Neuronal stem cell (in vitro differentiated cells): ENCODE measurements at regions not wholly inside any gene's neighbourhood (a gene's known extent, or its start where the extent isn't known, plus 50 kb on each side); places are given as distances from the start of the nearest gene placed in this dataset.

ENCODE experiments used
- DNase-seq: peaks from one replicate; pipeline ENCODE4 v3.0.0-alpha.2; 2013; ENCODE audit warnings: low spot score
- H2AFZ ChIP-seq: one replicate; pipeline ENCODE4 v1.6.1; 2013; ENCODE audit warnings: mild to moderate bottlenecking, low read length, inconsistent platforms
- H2AK5ac ChIP-seq: 2 replicates; pipeline ENCODE4 v1.6.1; 2013; ENCODE audit warnings: low read depth, mild to moderate bottlenecking, inconsistent platforms, low read length, moderate library complexity, mixed read lengths
- H2BK120ac ChIP-seq: 2 replicates; pipeline ENCODE4 v1.6.1; 2013; ENCODE audit warnings: low read depth, mild to moderate bottlenecking, inconsistent platforms, low read length, moderate library complexity, mixed read lengths
- H2BK12ac ChIP-seq: one replicate; pipeline ENCODE4 v1.6.1; 2013; ENCODE audit warnings: low read length, inconsistent platforms
- H2BK15ac ChIP-seq: 2 replicates; pipeline ENCODE4 v1.6.1; 2013; ENCODE audit warnings: mild to moderate bottlenecking, low read length, inconsistent platforms, mixed read lengths
- H2BK5ac ChIP-seq: one replicate; pipeline ENCODE4 v1.6.1; 2013; ENCODE audit warnings: inconsistent platforms, mild to moderate bottlenecking, low read length, moderate library complexity
- H3K14ac ChIP-seq: one replicate; pipeline ENCODE4 v1.6.1; 2013; ENCODE audit warnings: low read length, inconsistent platforms
- H3K18ac ChIP-seq: 2 replicates; pipeline ENCODE4 v1.6.1; 2013; ENCODE audit warnings: low read length, inconsistent platforms
- H3K23ac ChIP-seq: 2 replicates; pipeline ENCODE4 v1.6.1; 2013; ENCODE audit warnings: low read depth, mild to moderate bottlenecking, mixed read lengths, low read length, inconsistent platforms; ENCODE audit not compliant: poor library complexity
- H3K27ac ChIP-seq: replicated peaks from 3 replicates; pipeline ENCODE4 v1.5.1; 2013; ENCODE audit warnings: low read length, inconsistent platforms
- H3K27me3 ChIP-seq, 3 experiments: 2 replicates each; pipeline ENCODE4 v1.6.1; 2013; ENCODE audit warnings: low read length in 3 of 3, mild to moderate bottlenecking in 2 of 3, inconsistent platforms in 1 of 3, low read depth in 1 of 3, mixed read lengths in 1 of 3, moderate library complexity in 1 of 3; ENCODE audit not compliant: control insufficient read depth in 3 of 3, insufficient read depth in 3 of 3
- H3K36me3 ChIP-seq, 2 donors: replicated peaks in 1 of 2; 2 replicates each; pipeline ENCODE4 v1.6.1; 2013; ENCODE audit warnings: low read length in 2 of 2; ENCODE audit not compliant: control insufficient read depth in 2 of 2, insufficient read depth in 2 of 2
- H3K4ac ChIP-seq: 2 replicates; pipeline ENCODE4 v1.6.1; 2013; ENCODE audit warnings: inconsistent platforms, mild to moderate bottlenecking, low read length, moderate library complexity
- H3K4me1 ChIP-seq, 2 donors: 1 replicate in 1 of 2; 2 replicates in 1 of 2; pipeline ENCODE4 v1.6.1; 2013; ENCODE audit warnings: low read length in 2 of 2, low read depth in 1 of 2; ENCODE audit not compliant: control insufficient read depth in 2 of 2, insufficient read depth in 1 of 2
- H3K4me2 ChIP-seq: one replicate; pipeline ENCODE4 v1.6.1; 2013; ENCODE audit warnings: mild to moderate bottlenecking, low read length, inconsistent platforms; ENCODE audit not compliant: insufficient read depth, poor library complexity, severe bottlenecking
- H3K4me3 ChIP-seq, 2 donors: 2 replicates each; pipeline ENCODE4 v1.5.1; 2013; ENCODE audit warnings: low read length in 2 of 2, mild to moderate bottlenecking in 2 of 2, inconsistent platforms in 1 of 2, moderate library complexity in 1 of 2
- H3K79me1 ChIP-seq: one replicate; pipeline ENCODE4 v1.6.1; 2013; ENCODE audit warnings: low read depth, mild to moderate bottlenecking, inconsistent platforms, low read length, moderate library complexity
- H3K9ac ChIP-seq: one replicate; pipeline ENCODE4 v1.6.1; 2013; ENCODE audit warnings: mild to moderate bottlenecking, low read depth, low read length, inconsistent platforms; ENCODE audit not compliant: poor library complexity
- H3K9me3 ChIP-seq, 2 donors: replicated peaks in 1 of 2; 2 replicates each; pipeline versions ENCODE3 to v1.6.1; 2013; ENCODE audit warnings: low read length in 2 of 2, mild to moderate bottlenecking in 2 of 2, inconsistent platforms in 1 of 2, low read depth in 1 of 2, mixed read lengths in 1 of 2, moderate library complexity in 1 of 2; ENCODE audit not compliant: control insufficient read depth in 2 of 2, insufficient read depth in 1 of 2
- H4K8ac ChIP-seq: one replicate; pipeline ENCODE4 v1.6.1; 2013; ENCODE audit warnings: low read depth, mild to moderate bottlenecking, inconsistent platforms, low read length, moderate library complexity
- H4K91ac ChIP-seq: one replicate; pipeline ENCODE4 v1.6.1; 2013; ENCODE audit warnings: low read length, low read depth, mild to moderate bottlenecking, inconsistent platforms; ENCODE audit not compliant: poor library complexity
- WGBS, 2 donors: extraction: QIAGEN DNeasy Blood & Tissue Kit; methylation state at CpG; one replicate each; pipeline ENCODE4 v1.1.7; 2013; ENCODE audit warnings: missing lambda C conversion rate in 2 of 2, mixed read lengths in 1 of 2; ENCODE audit not compliant: insufficient read length in 2 of 2, insufficient replicate concordance in 1 of 2; ENCODE audit errors: extremely low coverage in 2 of 2; 5-methylcytosine and 5-hydroxymethylcytosine counted together

- Histone ChIP-seq H3K27ac (no peak overlapping the region), H2BK120ac (no peak overlapping the region), H3K9me3 (peaks cover 0 to 8% of the 10 kb centered on the region in 2 donors), H2AK5ac (no peak overlapping the region), H4K8ac (no peak overlapping the region), H3K14ac (no peak overlapping the region), H2BK12ac (no peak overlapping the region), H3K27me3 (no peaks in the 10 kb centered on the region), H3K79me1 (no peaks in the 10 kb centered on the region), H4K91ac (no peak overlapping the region), H3K36me3 (no peaks in the 10 kb centered on the region), H2BK5ac (no peak overlapping the region), H2AFZ (no peak overlapping the region), H2BK15ac (no peak overlapping the region), H3K18ac (no peak overlapping the region), H3K4me1 (no peaks in the 10 kb centered on the region), H3K4ac (no peak overlapping the region), H3K9ac (no peak overlapping the region), H3K23ac (no peak overlapping the region), H3K4me2 (no peak overlapping the region), H3K4me3 (no peak overlapping the region)
- WGBS, 2 donors = no CpG with 5 or more reads among the region's 2 CpGs
- no peak for DNase-seq
These were observed 374.0 kb downstream of the HDGFL1 start for GRCh38 chr6:22943327-22943726.

- Histone ChIP-seq H4K91ac (no peak overlapping the region), H3K4me1 (no peaks in the 10 kb centered on the region), H3K4me2 (no peak overlapping the region), H3K27ac (no peak overlapping the region), H3K4ac (no peak overlapping the region), H3K9ac (no peak overlapping the region), H3K23ac (no peak overlapping the region), H4K8ac (no peak overlapping the region), H2BK120ac (no peak overlapping the region), H3K9me3 (peaks cover 2 to 6% of the 10 kb centered on the region in 2 donors), H3K79me1 (no peaks in the 10 kb centered on the region), H3K36me3 (no peaks in the 10 kb centered on the region), H2AK5ac (no peak overlapping the region), H2AFZ (no peak overlapping the region), H2BK15ac (no peak overlapping the region), H3K27me3 (no peaks in the 10 kb centered on the region), H3K14ac (no peak overlapping the region), H2BK12ac (no peak overlapping the region), H3K18ac (no peak overlapping the region), H3K4me3 (no peak overlapping the region), H2BK5ac (no peak overlapping the region)
- DNase-seq = no peak
- WGBS, 2 donors = no CpG with 5 or more reads among the region's 1 CpG
These were observed 380.6 kb downstream of the HDGFL1 start for GRCh38 chr6:22949967-22950366.

GRCh38 chr6:22952097-22952496 lies 382.7 kb downstream of the HDGFL1 start:
- Histone ChIP-seq H3K27ac (no peak overlapping the region), H2BK12ac (no peak overlapping the region)
- WGBS, 2 donors = no CpG with 5 or more reads among the region's 4 CpGs

GRCh38 chr6:22954749-22955385 lies 385.5 kb downstream of the HDGFL1 start:
- no peak overlapping the region for H3K9ac ChIP-seq
- H3K4me3 ChIP-seq = no peak overlapping the region
- no peak overlapping the region for H4K91ac ChIP-seq
- WGBS, 2 donors = no CpG with 5 or more reads among the region's 5 CpGs
- H3K36me3 ChIP-seq = no peaks in the 10 kb centered on the region
- H3K9me3 ChIP-seq = peaks cover 0 to 5% of the 10 kb centered on the region in 2 donors
- no peak overlapping the region for H2AK5ac ChIP-seq
- no peak overlapping the region for H2BK12ac ChIP-seq
- H2AFZ ChIP-seq = peak overlapping the region; percentile 62
- H3K18ac ChIP-seq = no peak overlapping the region
- H3K4ac ChIP-seq = no peak overlapping the region
- H3K79me1 ChIP-seq = no peaks in the 10 kb centered on the region
- no peak overlapping the region for H3K27ac ChIP-seq
- no peak overlapping the region for H3K14ac ChIP-seq
- H3K4me1 ChIP-seq = no peaks in the 10 kb centered on the region
- no peak overlapping the region for H2BK5ac ChIP-seq
- H3K27me3 ChIP-seq = no peaks in the 10 kb centered on the region
- no peak overlapping the region for H2BK120ac ChIP-seq
- no peak overlapping the region for H4K8ac ChIP-seq
- no peak overlapping the region for H3K4me2 ChIP-seq
- no peak overlapping the region for H3K23ac ChIP-seq
- DNase-seq = no peak
- H2BK15ac ChIP-seq = no peak overlapping the region

More at GRCh38 chr6:22952097-22952496, 382.7 kb downstream of the HDGFL1 start:
- H3K18ac ChIP-seq = no peak overlapping the region
- no peak overlapping the region for H2BK15ac ChIP-seq
- no peaks in the 10 kb centered on the region for H3K4me1 ChIP-seq
- H3K4ac ChIP-seq = no peak overlapping the region
- no peak overlapping the region for H4K91ac ChIP-seq
- DNase-seq = no peak
- peaks cover 2 to 3% of the 10 kb centered on the region in 2 donors for H3K9me3 ChIP-seq
- no peak overlapping the region for H3K4me2 ChIP-seq
- H4K8ac ChIP-seq = no peak overlapping the region
- no peak overlapping the region for H2BK120ac ChIP-seq
- H3K79me1 ChIP-seq = no peaks in the 10 kb centered on the region
- no peak overlapping the region for H2AK5ac ChIP-seq
- no peak overlapping the region for H3K14ac ChIP-seq
- H2BK5ac ChIP-seq = no peak overlapping the region
- no peak overlapping the region for H3K9ac ChIP-seq
- H3K4me3 ChIP-seq = no peak overlapping the region
- H3K23ac ChIP-seq = no peak overlapping the region
- H3K36me3 ChIP-seq = no peaks in the 10 kb centered on the region
- no peak overlapping the region for H2AFZ ChIP-seq
- H3K27me3 ChIP-seq = no peaks in the 10 kb centered on the region
